HG02852 (cell line): ENCODE measurements at regions not wholly inside any gene's neighbourhood (a gene's known extent, or its start where the extent isn't known, plus 50 kb on each side); places are given as distances from the start of the nearest gene placed in this dataset.
"Not testable (repeated sequence)": the region's sequence is repeated elsewhere in the genome, so short reads cannot be mapped to it uniquely, and the experiment has no call there.

Source experiments
- ATAC-seq: cut with Tn5 transposase; IDR thresholded peaks from one replicate; pipeline ENCODE4 v1.9.1; 2021; ENCODE audit warnings: mild to moderate bottlenecking, moderate library complexity; ENCODE audit not compliant: unreplicated experiment

DNA sequence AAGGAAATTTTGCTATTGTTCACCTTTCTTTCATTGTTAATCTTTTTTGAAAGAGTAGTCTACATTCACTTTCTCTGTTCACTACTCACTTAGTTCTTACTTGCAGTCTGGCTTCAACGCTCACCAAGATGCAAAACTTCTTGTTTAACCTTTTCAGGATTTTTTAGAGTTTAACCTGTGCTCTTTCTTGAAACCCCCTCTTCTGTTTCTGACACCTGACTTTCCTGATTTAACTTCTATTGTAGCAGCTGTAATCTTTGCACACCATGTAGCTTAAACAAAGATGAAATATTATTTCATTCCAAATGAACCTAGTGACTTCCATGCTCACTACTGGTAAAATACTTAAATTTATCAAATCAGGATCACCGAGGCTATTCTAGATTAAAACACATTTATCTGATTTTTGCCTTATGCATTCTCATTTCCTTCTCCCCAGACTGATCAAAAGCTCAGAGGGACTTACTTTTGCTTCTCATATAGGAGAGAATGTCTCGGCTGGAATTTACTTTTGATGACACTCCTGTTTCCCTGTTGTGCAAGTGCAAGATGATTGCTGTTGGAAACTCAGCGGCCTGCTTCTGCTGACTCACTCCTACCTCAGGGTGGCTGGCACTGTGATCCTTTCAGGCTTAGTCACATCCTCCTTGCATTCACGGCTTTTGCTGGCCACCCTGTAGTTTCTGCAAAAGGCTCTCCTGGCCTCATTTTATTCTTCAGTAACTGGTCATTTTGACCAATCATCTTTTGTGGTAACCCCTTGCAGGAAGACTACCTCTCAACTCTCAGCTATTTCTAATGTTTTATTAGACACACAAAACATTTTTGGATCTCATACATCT lies 109.3 kb upstream of the IFNE start:
- ATAC-seq: no peak

- no peak for ATAC-seq
Measured at GRCh38 chr9:21592063-21592338, 109.9 kb upstream of the IFNE start.

DNA sequence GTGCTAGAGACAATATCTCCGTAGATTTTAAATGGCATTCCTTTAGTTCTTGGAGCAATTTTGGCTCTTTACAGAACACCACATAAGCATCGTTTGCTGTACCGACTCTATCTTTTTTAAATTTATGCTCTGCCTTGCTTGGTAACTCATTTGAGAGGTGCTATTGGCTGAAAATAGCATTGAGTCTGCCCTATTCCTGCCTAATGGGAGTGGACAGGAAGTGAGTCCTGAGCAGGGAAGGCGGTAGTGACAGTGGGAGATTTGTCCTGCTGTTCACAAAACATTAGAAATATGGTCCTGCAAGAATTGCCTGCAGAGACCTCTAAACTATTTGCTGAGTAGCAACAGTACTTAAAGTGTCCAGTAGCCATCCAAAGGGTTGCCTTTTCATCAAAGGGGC lies 115.2 kb upstream of the IFNE start:
- no peak for ATAC-seq

DNA sequence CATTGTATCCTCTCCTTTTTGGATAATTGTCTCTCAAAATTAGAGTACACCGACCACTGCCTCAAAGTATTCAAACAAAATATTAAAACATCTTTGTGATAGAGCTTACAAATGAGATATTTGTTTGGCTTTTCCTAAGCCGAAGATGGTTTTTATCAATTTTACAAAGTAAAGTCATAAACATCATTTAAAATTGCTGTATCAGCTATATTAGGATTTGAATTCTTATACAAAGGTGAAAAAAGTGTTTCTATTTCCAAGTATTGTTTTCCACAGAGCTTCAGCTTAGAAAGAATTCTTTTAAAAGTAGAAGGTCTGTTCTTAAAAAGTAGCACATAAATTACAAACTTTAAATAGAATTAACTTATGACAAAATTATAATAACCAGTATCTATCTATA lies 116.6 kb upstream of the IFNE start:
- ATAC-seq: no peak

GRCh38 chr9:21605489-21605931 lies 123.4 kb upstream of the IFNE start:
- ATAC-seq: no peak

GRCh38 chr9:21607576-21607975 lies 125.5 kb upstream of the IFNE start:
- ATAC-seq: no peak

GRCh38 chr9:21608200-21608599 lies 126.1 kb upstream of the IFNE start:
- ATAC-seq: no peak

DNA sequence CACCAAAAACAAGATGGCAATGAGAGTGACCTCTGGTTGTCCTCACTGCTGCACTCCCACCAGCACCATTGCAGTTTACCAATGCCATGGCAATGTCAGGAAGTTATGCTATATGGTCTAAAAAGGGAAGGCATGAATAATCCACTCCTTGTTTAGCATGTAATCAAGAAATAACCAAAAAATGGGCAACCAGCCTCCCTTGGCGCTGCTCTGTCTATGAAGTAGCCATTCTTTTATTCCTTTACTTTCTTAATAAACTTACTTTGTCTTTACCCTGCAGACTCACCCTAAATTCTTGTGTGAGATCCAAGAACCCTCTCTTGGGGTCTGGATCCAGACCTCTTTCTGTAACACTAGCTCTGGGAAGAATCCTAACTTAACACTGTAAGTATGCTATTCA lies 127.4 kb upstream of the IFNE start:
- ATAC-seq: no peak

GRCh38 chr9:21611891-21612290 lies 129.8 kb upstream of the IFNE start:
- no peak for ATAC-seq

DNA sequence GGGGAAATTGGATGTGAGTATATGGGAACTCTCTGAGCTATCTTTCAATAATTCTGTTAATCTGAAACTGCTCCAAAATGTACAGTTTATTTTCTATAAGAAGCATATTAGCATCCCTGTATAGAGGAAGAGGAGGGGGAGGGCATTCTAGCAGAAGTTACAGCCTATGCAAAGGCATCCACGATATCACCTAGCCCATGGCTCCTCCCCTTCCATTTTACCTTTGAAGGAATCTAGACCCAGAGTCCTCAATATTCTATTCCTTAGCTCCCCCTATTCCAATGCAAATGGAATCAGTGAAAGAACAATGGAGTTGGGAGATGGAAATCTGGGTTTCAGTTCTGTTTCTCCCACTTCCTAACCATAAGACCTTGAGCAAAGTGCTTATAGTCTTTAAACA lies 132.9 kb upstream of the IFNE start:
- ATAC-seq: no peak

DNA sequence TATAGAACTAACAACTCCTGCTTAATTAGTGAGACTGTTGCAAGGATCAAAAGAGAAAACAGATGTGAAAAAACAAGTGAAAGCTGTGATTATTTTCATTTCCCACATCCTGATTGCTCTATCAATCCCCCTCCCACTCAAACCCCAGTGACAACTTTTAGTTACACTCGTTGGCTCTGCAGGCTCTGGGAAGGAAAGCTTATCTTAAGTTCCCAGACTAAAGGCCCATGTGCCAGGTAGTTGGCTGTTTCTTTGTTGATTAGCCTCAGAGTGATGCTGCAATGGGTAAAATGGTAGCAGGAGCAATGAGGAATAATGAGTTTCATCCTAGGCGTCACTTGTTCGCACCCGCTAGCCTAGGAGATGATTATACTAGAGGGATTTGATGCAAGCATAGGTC lies 133.3 kb upstream of the IFNE start:
- no peak for ATAC-seq

DNA sequence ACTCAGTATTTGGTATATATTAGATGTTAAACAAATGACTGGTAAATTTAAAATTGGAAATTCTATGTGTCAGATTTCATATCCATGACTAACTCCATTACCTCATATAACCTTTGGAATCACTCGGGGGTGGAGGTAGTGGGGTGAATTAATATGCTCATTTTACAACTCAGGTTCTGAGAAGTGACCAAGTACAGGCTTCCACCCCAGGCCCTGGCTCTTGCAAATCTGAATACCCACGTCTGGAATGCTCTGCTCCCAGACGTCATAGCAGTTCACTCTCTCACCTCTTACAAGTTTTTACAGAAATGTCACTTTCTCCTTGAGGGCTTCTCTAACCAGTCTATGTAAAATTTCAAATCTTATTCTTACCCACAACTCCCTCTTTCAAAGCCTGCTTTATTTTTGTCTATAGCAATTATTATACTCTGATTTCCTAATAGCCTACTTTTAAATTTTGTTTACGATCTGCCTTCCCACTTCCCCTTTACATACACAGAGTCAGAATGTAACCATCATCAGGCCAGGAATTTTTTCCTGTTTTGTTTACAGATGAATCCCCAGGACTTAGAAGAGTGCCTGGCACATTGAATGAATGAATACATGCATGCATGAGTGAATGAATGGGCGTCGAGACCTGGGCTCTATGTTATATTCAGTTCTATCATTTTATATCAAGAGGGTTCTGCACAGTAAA lies 134.1 kb upstream of the IFNE start:
- no peak for ATAC-seq

DNA sequence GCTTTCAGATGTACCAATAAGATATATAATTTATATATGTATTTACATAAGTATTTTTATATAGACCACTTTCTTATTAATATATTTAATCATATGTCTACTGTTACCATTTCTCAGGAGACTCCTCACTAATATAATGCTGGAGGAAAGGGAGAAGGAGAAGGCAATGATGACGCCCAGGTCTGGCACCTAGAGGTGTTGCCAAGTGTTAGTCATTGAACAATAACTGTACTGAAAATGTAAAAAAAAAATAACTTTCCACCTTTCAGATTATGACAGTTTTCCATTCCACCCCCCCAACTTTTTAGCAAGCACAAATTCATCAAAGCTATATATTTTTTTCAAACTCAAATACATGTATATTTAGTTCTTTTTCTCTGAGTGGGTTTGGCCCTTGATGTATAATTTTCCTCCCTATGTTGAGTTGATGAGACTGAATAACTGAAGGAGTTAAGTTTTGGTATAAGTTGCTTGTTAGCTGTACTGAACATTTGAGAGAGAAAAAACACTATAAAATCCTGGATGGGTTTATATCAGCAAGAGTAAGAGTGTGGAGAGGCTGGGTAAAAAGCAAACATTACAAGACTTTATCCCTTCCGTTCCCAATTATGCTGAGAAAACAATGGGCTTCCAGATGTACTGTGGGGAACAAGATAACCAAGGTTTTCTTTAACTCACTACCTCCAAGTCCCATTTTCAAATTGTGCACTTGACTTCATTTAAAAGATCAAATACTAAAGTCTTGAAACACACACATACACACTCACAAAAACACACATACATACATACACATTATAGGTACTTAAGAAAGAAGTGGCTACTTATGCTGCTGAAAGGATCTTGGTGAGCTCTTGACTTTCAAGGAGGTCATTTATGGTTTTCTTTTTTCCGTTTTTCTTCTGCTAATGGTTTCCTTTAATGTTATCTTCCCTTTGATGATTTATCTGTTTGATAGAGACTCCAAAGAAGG lies 142.8 kb upstream of the IFNE start:
- ATAC-seq: no peak

DNA sequence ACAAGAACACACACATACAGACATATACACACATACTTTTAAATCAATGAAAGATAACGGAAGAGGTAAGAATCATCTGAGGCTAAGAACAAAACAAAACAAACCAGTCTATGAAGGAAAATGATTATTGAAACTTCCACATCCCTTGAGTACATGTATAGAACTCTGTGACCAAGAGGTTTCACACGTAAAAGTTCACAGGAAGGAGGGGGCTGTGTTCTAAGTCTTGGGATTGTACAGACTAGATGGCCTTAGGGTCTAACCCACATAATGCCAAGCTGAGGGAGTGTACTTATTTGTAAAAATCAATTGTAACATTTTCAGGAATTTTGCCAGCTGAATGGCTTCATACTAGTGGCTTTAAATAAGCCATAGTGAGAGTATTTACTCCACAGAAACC lies 144.4 kb upstream of the IFNE start:
- no peak for ATAC-seq

DNA sequence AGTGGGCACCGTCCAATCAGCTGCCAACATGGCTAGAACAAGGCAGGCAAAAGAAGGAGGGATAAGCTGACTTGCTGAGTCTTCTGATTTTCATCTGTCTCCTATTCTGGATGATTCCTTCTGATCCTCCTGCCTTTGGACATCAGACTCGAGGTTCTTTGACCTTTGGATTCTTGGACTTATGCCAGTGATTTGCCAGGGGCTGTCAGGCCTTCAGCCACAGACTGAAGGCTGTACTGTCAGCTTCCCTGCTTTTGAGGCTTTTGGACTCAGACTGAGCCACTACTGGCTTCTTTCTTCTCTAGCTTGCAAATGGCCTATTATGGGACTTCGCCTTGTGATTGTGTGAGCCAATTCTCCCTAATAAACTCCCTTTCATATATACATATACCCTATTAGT lies 146.8 kb upstream of the IFNE start:
- not testable (repeated sequence) for ATAC-seq

GRCh38 chr9:21634951-21635350 lies 152.8 kb upstream of the IFNE start:
- no peak for ATAC-seq

DNA sequence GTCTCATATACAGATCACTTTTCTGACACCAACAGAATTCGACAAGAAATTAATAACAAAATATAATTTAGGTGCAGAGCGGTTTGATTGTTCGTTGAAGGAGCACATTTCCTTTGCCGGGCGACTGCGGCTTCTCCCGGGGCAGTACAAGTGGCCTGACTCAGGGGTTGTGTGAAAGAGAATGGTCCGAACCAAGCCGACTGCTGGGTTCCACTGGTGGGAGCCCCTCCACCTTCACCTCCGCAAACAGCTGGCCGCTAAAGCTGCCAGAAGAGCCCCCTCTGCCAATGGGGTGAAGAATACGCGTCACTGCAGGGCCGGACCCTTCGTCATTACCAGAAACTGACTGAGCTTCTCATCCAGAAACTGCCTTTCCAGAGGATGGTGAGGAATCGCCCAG lies 156.0 kb upstream of the IFNE start:
- ATAC-seq: no peak

DNA sequence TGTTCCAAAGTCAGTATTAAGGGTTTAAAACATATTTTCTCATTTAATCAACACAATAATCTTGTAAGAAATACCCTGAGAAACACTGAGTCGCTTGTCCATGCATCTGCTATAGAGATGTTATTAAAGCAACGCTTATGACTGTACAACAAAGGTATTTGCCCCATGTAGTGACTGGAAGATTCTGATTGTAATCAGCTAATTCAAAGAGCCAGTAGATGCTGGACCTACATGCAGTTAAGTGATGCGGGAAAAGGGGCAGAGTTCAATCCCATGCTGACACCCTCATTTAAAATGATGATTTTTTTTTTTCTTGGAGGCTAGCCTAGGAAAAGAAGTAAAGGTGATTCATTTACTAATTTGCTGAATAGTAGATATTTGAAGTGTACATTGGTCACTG lies 149.3 kb upstream of the MTAP start:
- ATAC-seq: no peak

DNA sequence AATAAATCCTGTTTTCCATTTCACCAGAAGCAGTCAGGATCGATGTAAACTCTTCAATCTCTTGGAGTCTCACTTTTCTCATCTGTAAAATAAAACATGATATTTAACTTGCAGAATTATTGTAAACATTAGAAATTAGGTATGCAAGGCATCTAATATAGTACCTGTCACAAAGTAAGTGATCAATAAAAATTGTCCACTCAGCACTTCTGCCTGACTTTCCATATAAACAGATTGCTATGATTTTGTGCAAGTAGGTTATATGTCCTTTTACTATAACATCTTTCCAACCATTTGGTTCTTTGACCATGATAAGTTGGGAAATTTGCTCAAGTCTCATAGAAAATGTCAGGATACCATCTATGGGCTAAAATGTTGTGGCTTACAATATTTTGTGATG lies 148.8 kb upstream of the MTAP start:
- ATAC-seq: no peak

DNA sequence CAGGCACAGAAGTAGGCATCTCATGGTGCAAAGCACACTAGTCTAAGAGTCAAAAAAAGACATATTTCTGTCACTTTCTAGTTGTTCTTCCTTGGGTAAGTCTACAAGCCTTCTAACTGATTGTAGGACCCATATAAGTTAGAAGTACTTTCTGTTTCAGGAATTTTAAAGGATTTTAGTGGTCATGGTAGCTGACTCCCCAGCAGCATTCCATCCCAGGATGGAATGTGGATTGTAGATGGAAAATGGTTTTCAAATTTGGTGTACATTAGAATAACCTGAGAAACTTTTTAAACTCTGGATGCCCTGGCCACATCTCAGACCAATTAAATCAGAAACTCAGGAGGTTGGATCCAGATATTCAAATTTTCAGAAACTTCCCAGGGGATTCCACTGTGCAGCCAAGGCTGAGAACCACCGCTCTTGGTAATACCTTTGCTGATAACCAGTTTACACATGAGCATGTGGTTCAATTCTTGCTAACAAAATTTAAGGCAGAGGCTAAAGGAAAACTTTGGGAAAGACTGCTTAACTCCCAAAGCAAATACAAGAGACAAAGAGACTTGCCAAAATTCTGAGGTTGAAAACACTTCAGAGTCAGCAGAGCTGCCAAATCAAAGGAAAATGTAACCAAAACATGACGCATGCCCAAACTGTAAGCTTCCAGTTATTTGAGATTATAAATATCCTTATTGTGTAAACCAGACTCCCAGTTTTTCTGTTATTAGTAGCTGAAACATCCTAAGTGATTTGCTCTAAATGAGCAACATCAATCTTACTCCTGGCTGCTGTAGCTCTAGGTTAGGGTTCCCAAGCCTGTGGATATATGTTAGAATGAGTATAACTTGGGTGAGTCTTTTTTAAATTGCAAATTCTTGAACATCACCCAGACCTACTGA lies 145.4 kb upstream of the MTAP start:
- no peak for ATAC-seq
